ENCODE measurements at regions not wholly inside any gene's neighbourhood (a gene's known extent, or its start where the extent isn't known, plus 50 kb on each side); places are given as distances from the start of the nearest gene placed in this dataset.

- no peak overlapping the region for H3K4me3 Mint-ChIP-seq
- DNase-seq = no peak
- CTCF ChIA-PET = interaction anchor here (1.0 kb wide), 1 partner anchor 12 kb away, joined by 3 read pairs; no protein-coding TSS in a partner anchor
- no peaks in the 10 kb centered on the region for H3K36me3 Mint-ChIP-seq (ENCODE audit: low read depth)
- no peaks in the 10 kb centered on the region for H3K4me1 Mint-ChIP-seq (ENCODE audit: low read depth)
- intact Hi-C loops (cut with micrococcal nuclease) = no loop called here
- H3K9me3 Mint-ChIP-seq = no peaks in the 10 kb centered on the region
- peaks cover 5% of the 10 kb centered on the region for H3K27me3 Mint-ChIP-seq (ENCODE audit: low read depth)
- H3K27ac Mint-ChIP-seq = no peak overlapping the region
These were observed 118.9 kb downstream of the PTCSC3 start for GRCh38 chr14:36057452-36058116.

GRCh38 chr14:36056845-36057244 lies 119.7 kb downstream of the PTCSC3 start:
- Mint-ChIP-seq H3K27me3 (ENCODE audit: low read depth) (peaks cover 7% of the 10 kb centered on the region), H3K4me1 (ENCODE audit: low read depth) (no peaks in the 10 kb centered on the region), H3K9me3 (no peaks in the 10 kb centered on the region), H3K4me3 (no peak overlapping the region), H3K36me3 (ENCODE audit: low read depth) (no peaks in the 10 kb centered on the region), H3K27ac (no peak overlapping the region)
- CTCF ChIA-PET = interaction anchor here (1.0 kb wide), 1 partner anchor 12 kb away, joined by 3 read pairs; no protein-coding TSS in a partner anchor
- no peak for DNase-seq
- intact Hi-C loops (cut with micrococcal nuclease) = no loop called here

GRCh38 chr14:36055681-36056225 lies 120.8 kb downstream of the PTCSC3 start:
- no peaks in the 10 kb centered on the region for H3K36me3 Mint-ChIP-seq (ENCODE audit: low read depth)
- no peak overlapping the region for H3K27ac Mint-ChIP-seq
- H3K4me1 Mint-ChIP-seq (ENCODE audit: low read depth) = no peaks in the 10 kb centered on the region
- H3K4me3 Mint-ChIP-seq = no peak overlapping the region
- no peaks in the 10 kb centered on the region for H3K9me3 Mint-ChIP-seq
- DNase-seq = no peak
- CTCF ChIA-PET = interaction anchor here (1.1 to 1.2 kb wide), 2 partner anchors 14 to 173 kb away, joined by 3 read pairs; no protein-coding TSS in a partner anchor
- H3K27me3 Mint-ChIP-seq (ENCODE audit: low read depth) = peaks cover 7% of the 10 kb centered on the region
- intact Hi-C loops (cut with micrococcal nuclease) = no loop called here

- Mint-ChIP-seq H3K27me3 (ENCODE audit: low read depth) (peaks cover 7% of the 10 kb centered on the region), H3K4me1 (ENCODE audit: low read depth) (no peaks in the 10 kb centered on the region), H3K27ac (no peak overlapping the region), H3K36me3 (ENCODE audit: low read depth) (no peaks in the 10 kb centered on the region), H3K9me3 (no peaks in the 10 kb centered on the region), H3K4me3 (no peak overlapping the region)
- CTCF ChIA-PET = interaction anchor here (1.1 kb wide), 1 partner anchor 172 kb away, joined by 3 read pairs; no protein-coding TSS in a partner anchor
- intact Hi-C loops (cut with micrococcal nuclease) = no loop called here
- DNase-seq = no peak
These were observed 121.5 kb downstream of the PTCSC3 start for GRCh38 chr14:36055052-36055378.

GRCh38 chr14:36054353-36055051 lies 122.0 kb downstream of the PTCSC3 start:
- Mint-ChIP-seq H3K4me3 (no peak overlapping the region), H3K27ac (no peak overlapping the region), H3K27me3 (ENCODE audit: low read depth) (peaks cover 7% of the 10 kb centered on the region), H3K36me3 (ENCODE audit: low read depth) (no peaks in the 10 kb centered on the region), H3K4me1 (ENCODE audit: low read depth) (no peaks in the 10 kb centered on the region), H3K9me3 (no peaks in the 10 kb centered on the region)
- intact Hi-C loops (cut with micrococcal nuclease) = no loop called here
- CTCF ChIA-PET = interaction anchor here (1.1 to 1.2 kb wide), 2 partner anchors 10 to 471 kb away, joined by 3 to 5 read pairs; no protein-coding TSS in a partner anchor
- no peak for DNase-seq

- intact Hi-C loops (cut with micrococcal nuclease) = no loop called here
- no peaks in the 10 kb centered on the region for H3K36me3 Mint-ChIP-seq (ENCODE audit: low read depth)
- no peak for DNase-seq
- H3K4me1 Mint-ChIP-seq (ENCODE audit: low read depth) = no peaks in the 10 kb centered on the region
- no peaks in the 10 kb centered on the region for H3K9me3 Mint-ChIP-seq
- no peak overlapping the region for H3K4me3 Mint-ChIP-seq
- CTCF ChIA-PET = interaction anchor here (1.0 to 1.2 kb wide), 2 partner anchors 17 to 173 kb away, joined by 3 to 4 read pairs; no protein-coding TSS in a partner anchor
- H3K27me3 Mint-ChIP-seq (ENCODE audit: low read depth) = peaks cover 7% of the 10 kb centered on the region
- H3K27ac Mint-ChIP-seq = no peak overlapping the region
These were observed 123.8 kb downstream of the PTCSC3 start for GRCh38 chr14:36052681-36053080.

GRCh38 chr14:36052063-36052462 lies 124.5 kb downstream of the PTCSC3 start:
- Mint-ChIP-seq H3K4me3 (no peak overlapping the region), H3K27me3 (ENCODE audit: low read depth) (peaks cover 7% of the 10 kb centered on the region), H3K27ac (no peak overlapping the region), H3K9me3 (no peaks in the 10 kb centered on the region), H3K36me3 (ENCODE audit: low read depth) (no peaks in the 10 kb centered on the region), H3K4me1 (ENCODE audit: low read depth) (no peaks in the 10 kb centered on the region)
- intact Hi-C loops (cut with micrococcal nuclease) = no loop called here
- DNase-seq = no peak
- CTCF ChIA-PET = interaction anchor here (1.1 to 1.2 kb wide), 2 partner anchors 17 to 172 kb away, joined by 3 read pairs; no protein-coding TSS in a partner anchor

GRCh38 chr14:36048667-36049066 lies 127.9 kb downstream of the PTCSC3 start:
- H3K27me3 Mint-ChIP-seq (ENCODE audit: low read depth) = peaks cover 14% of the 10 kb centered on the region
- no peak overlapping the region for H3K27ac Mint-ChIP-seq
- no peaks in the 10 kb centered on the region for H3K36me3 Mint-ChIP-seq (ENCODE audit: low read depth)
- H3K9me3 Mint-ChIP-seq = no peaks in the 10 kb centered on the region
- CTCF ChIA-PET = no interaction called here
- intact Hi-C loops (cut with micrococcal nuclease) = no loop called here
- DNase-seq = no peak
- no peaks in the 10 kb centered on the region for H3K4me1 Mint-ChIP-seq (ENCODE audit: low read depth)
- no peak overlapping the region for H3K4me3 Mint-ChIP-seq

- H3K9me3 Mint-ChIP-seq = no peaks in the 10 kb centered on the region
- intact Hi-C loops (cut with micrococcal nuclease) = no loop called here
- CTCF ChIA-PET = no interaction called here
- no peaks in the 10 kb centered on the region for H3K4me1 Mint-ChIP-seq (ENCODE audit: low read depth)
- no peak for DNase-seq
- no peak overlapping the region for H3K4me3 Mint-ChIP-seq
- no peaks in the 10 kb centered on the region for H3K36me3 Mint-ChIP-seq (ENCODE audit: low read depth)
- H3K27me3 Mint-ChIP-seq (ENCODE audit: low read depth) = peaks cover 17% of the 10 kb centered on the region
- no peak overlapping the region for H3K27ac Mint-ChIP-seq
These were observed 128.6 kb downstream of the PTCSC3 start for GRCh38 chr14:36047912-36048311.

GRCh38 chr14:36035675-36036074 lies 140.8 kb downstream of the PTCSC3 start:
- CTCF ChIA-PET = interaction anchor here (0.6 kb wide), 1 partner anchor 30 kb away, joined by 3 read pairs; no protein-coding TSS in a partner anchor
- Mint-ChIP-seq H3K27ac (no peak overlapping the region), H3K4me1 (ENCODE audit: low read depth) (no peaks in the 10 kb centered on the region), H3K36me3 (ENCODE audit: low read depth) (no peaks in the 10 kb centered on the region), H3K27me3 (ENCODE audit: low read depth) (peaks cover 6% of the 10 kb centered on the region), H3K4me3 (no peak overlapping the region), H3K9me3 (no peaks in the 10 kb centered on the region)
- intact Hi-C loops (cut with micrococcal nuclease) = no loop called here
- no peak for DNase-seq

- Mint-ChIP-seq H3K4me3 (no peak overlapping the region), H3K27me3 (ENCODE audit: low read depth) (peaks cover 3% of the 10 kb centered on the region), H3K27ac (no peak overlapping the region), H3K36me3 (ENCODE audit: low read depth) (no peaks in the 10 kb centered on the region), H3K9me3 (no peaks in the 10 kb centered on the region), H3K4me1 (ENCODE audit: low read depth) (no peaks in the 10 kb centered on the region)
- intact Hi-C loops (cut with micrococcal nuclease) = loop anchor here (2.0 kb wide), 1 partner anchor 146 kb away; no protein-coding TSS in a partner anchor
- CTCF ChIA-PET = interaction anchor here (0.9 to 1.2 kb wide), 3 partner anchors 60 to 345 kb away, joined by 3 to 4 read pairs (median 3); no protein-coding TSS in a partner anchor
- no peak for DNase-seq
These were observed 147.9 kb downstream of the PTCSC3 start for GRCh38 chr14:36028665-36029064.

- Mint-ChIP-seq H3K27ac (no peak overlapping the region), H3K4me1 (ENCODE audit: low read depth) (no peaks in the 10 kb centered on the region), H3K4me3 (no peak overlapping the region), H3K36me3 (ENCODE audit: low read depth) (no peaks in the 10 kb centered on the region), H3K9me3 (no peaks in the 10 kb centered on the region), H3K27me3 (ENCODE audit: low read depth) (peaks cover 3% of the 10 kb centered on the region)
- peak; percentile 23 for DNase-seq
- CTCF ChIA-PET = no interaction called here
- intact Hi-C loops (cut with micrococcal nuclease) = loop anchor here (2.0 kb wide), 1 partner anchor 145 kb away; no protein-coding TSS in a partner anchor
These were observed 148.3 kb downstream of the PTCSC3 start for GRCh38 chr14:36028218-36028617.
